SK-N-SH (cell line): ENCODE measurements at regions not wholly inside any gene's neighbourhood (a gene's known extent, or its start where the extent isn't known, plus 50 kb on each side); places are given as distances from the start of the nearest gene placed in this dataset.
A peak's percentile ranks its signal among the peaks of the same experiment; 100 is the strongest.

ENCODE experiments used
- CTCF ChIA-PET: fragments of 300-600, 350-600 bp; formaldehyde crosslinking; extraction: SDS; loops from one replicate; lab custom pipeline; 2021; lab: Yijun Ruan, JAX
- POLR2A ChIA-PET: fragments of 350-600 bp; sonication (Branson Sonifier 250); formaldehyde crosslinking; extraction: SDS; loops from one replicate; lab custom pipeline; 2020; ENCODE audit warnings: antibody characterized with exemption, inconsistent platforms; lab: Yijun Ruan, JAX
- DNase-seq: peaks from one replicate; pipeline ENCODE4 v3.0.0; 2012
- H2AFZ ChIP-seq: fragments of 200-600 bp; sonication (generic); 2 replicates; pipeline ENCODE4 v1.8.1; 2016; ENCODE audit warnings: antibody characterized with exemption, mild to moderate bottlenecking, low read depth
- H3F3A ChIP-seq: fragments of 200-600 bp; sonication (generic); replicated peaks from 2 replicates; pipeline ENCODE3; 2016; ENCODE audit warnings: antibody characterized with exemption, mild to moderate bottlenecking; ENCODE audit not compliant: insufficient read depth
- H3K27ac ChIP-seq, 2 experiments: fragments of 200-500 bp in 1 of 2; fragments of 200-600 bp in 1 of 2; sonication (Bioruptor generic) in 1 of 2; sonication (generic), shearing (Covaris generic) in 1 of 2; 2 replicates each; pipeline versions ENCODE4 v1.5.1 to v1.6.1; 2014 to 2016; ENCODE audit warnings: low read depth in 2 of 2, inconsistent platforms in 1 of 2, low read length in 1 of 2, mild to moderate bottlenecking in 1 of 2, mixed read lengths in 1 of 2
- H3K27me3 ChIP-seq: fragments of 200-600 bp; sonication (generic), shearing (Covaris generic); 2 replicates; pipeline ENCODE4 v1.6.1; 2016; ENCODE audit warnings: mixed run types; ENCODE audit not compliant: insufficient read depth
- H3K36me3 ChIP-seq, 2 experiments: fragments of 200-500 bp in 1 of 2; fragments of 200-600 bp in 1 of 2; sonication (Bioruptor generic) in 1 of 2; sonication (generic) in 1 of 2; replicated peaks in 1 of 2; 2 replicates each; pipeline versions ENCODE3 to v1.5.1; 2014 to 2016; ENCODE audit warnings: low read length in 1 of 2, mild to moderate bottlenecking in 1 of 2; ENCODE audit not compliant: insufficient read depth in 2 of 2, control insufficient read depth in 1 of 2
- H3K4me1 ChIP-seq, 2 experiments: fragments of 200-500 bp in 1 of 2; fragments of 200-600 bp in 1 of 2; sonication (Bioruptor generic) in 1 of 2; sonication (generic), shearing (Covaris generic) in 1 of 2; 2 replicates each; pipeline versions ENCODE4 v1.5.1 to v1.6.1; 2014 to 2016; ENCODE audit warnings: low read depth in 1 of 2, low read length in 1 of 2, mixed run types in 1 of 2; ENCODE audit not compliant: insufficient read depth in 2 of 2, control insufficient read depth in 1 of 2
- H3K4me2 ChIP-seq: fragments of 200-600 bp; sonication (generic), shearing (Covaris generic); 2 replicates; pipeline ENCODE4 v1.6.1; 2017; ENCODE audit warnings: mixed run types
- H3K4me3 ChIP-seq, 2 experiments: fragments of 200-500 bp in 1 of 2; fragments of 200-600 bp in 1 of 2; sonication (Bioruptor generic) in 1 of 2; sonication (generic), shearing (Covaris generic) in 1 of 2; 2 replicates each; pipeline versions ENCODE4 v1.5.1 to v1.8.1; 2014 to 2016; ENCODE audit warnings: low read depth in 2 of 2, inconsistent platforms in 1 of 2, low read length in 1 of 2, mild to moderate bottlenecking in 1 of 2, mixed read lengths in 1 of 2, moderate library complexity in 1 of 2
- H3K79me2 ChIP-seq: fragments of 200-600 bp; sonication (generic); 2 replicates; pipeline ENCODE4 v1.8.1; 2017; ENCODE audit warnings: mild to moderate bottlenecking; ENCODE audit not compliant: insufficient read depth
- H3K9ac ChIP-seq: fragments of 200-600 bp; sonication (generic); 2 replicates; pipeline ENCODE4 v1.6.1; 2017; ENCODE audit warnings: mixed run types
- H3K9me2 ChIP-seq: fragments of 200-600 bp; sonication (generic); 2 replicates; pipeline ENCODE4 v1.6.1; 2017; ENCODE audit warnings: mixed run types
- H3K9me3 ChIP-seq: fragments of 200-600 bp; sonication (generic); 2 replicates; pipeline ENCODE4 v1.6.1; 2017; ENCODE audit warnings: mixed run types, mild to moderate bottlenecking, moderate library complexity
- H4K20me1 ChIP-seq: fragments of 200-600 bp; sonication (generic); 2 replicates; pipeline ENCODE4 v1.6.1; 2017; ENCODE audit warnings: mild to moderate bottlenecking, mixed run types; ENCODE audit not compliant: insufficient read depth
- EP300 ChIP-seq, 2 experiments: IDR thresholded peaks; 2 replicates each; pipeline versions ENCODE4 v1.4.0 to v1.6.1; 2012; ENCODE audit warnings: borderline replicate concordance in 1 of 2, low read depth in 1 of 2, low read length in 1 of 2
- EZH2phosphoT487 ChIP-seq: fragments of 200-600 bp; sonication (generic); IDR thresholded peaks from 2 replicates; pipeline ENCODE4 v1.6.1; 2017; ENCODE audit warnings: low read depth, mixed run types, mild to moderate bottlenecking, antibody characterized with exemption, moderate library complexity, borderline replicate concordance
- FOXM1 ChIP-seq: IDR thresholded peaks from 2 replicates; pipeline ENCODE4 v1.4.0; 2012; ENCODE audit warnings: low read depth, mild to moderate bottlenecking
- GATA2 ChIP-seq: sonication (generic); formaldehyde crosslinking; IDR thresholded peaks from 2 replicates; pipeline ENCODE4 v1.5.0; 2020; ENCODE audit warnings: mild to moderate bottlenecking, missing genetic modification reagents
- JUND ChIP-seq: IDR thresholded peaks from 2 replicates; pipeline ENCODE4 v1.4.0; 2012
- NFIC ChIP-seq: IDR thresholded peaks from 2 replicates; pipeline ENCODE4 v1.4.0; 2012; ENCODE audit warnings: borderline replicate concordance
- RCOR1 ChIP-seq: fragments of 150-350 bp; IDR thresholded peaks from 2 replicates; pipeline ENCODE4 v1.6.1; 2017; ENCODE audit warnings: antibody characterized with exemption, low read length
- RFX5 ChIP-seq: IDR thresholded peaks from 2 replicates; pipeline ENCODE4 v1.6.1; 2012; ENCODE audit warnings: mild to moderate bottlenecking, improper control_type of control experiment, low read length
- SIN3A ChIP-seq: IDR thresholded peaks from 2 replicates; pipeline ENCODE4 v1.6.1; 2012; ENCODE audit warnings: low read depth, mild to moderate bottlenecking, low read length, moderate library complexity, borderline replicate concordance
- TAF1 ChIP-seq: IDR thresholded peaks from 2 replicates; pipeline ENCODE4 v1.6.1; 2012; ENCODE audit warnings: low read depth, mild to moderate bottlenecking, low read length, moderate library complexity, borderline replicate concordance
- TCF12 ChIP-seq: IDR thresholded peaks from 2 replicates; pipeline ENCODE4 v1.4.0; 2012
- USF1 ChIP-seq: IDR thresholded peaks from 2 replicates; pipeline ENCODE4 v1.4.0; 2012; ENCODE audit warnings: low read depth, borderline replicate concordance
- WGBS: methylation state at CpG from one replicate; pipeline ENCODE4 v1.1.6; 2017; ENCODE audit warnings: low lambda C conversion rate; 5-methylcytosine and 5-hydroxymethylcytosine counted together
- TF ChIP-seq, protein P1 (sequence below): fragments of 200-600 bp; sonication (generic); IDR thresholded peaks from 2 replicates; pipeline ENCODE4 v1.6.1; 2017; ENCODE audit warnings: antibody characterized with exemption, mild to moderate bottlenecking, moderate library complexity
- TF ChIP-seq, protein P2 (sequence below): fragments of 150-350 bp; IDR thresholded peaks from 2 replicates; pipeline ENCODE4 v1.6.1; 2017; ENCODE audit warnings: antibody characterized with exemption, low read length, low read depth, borderline replicate concordance

- H3K27ac ChIP-seq, result peak overlapping the region in 1 of 2 experiments; percentile 90; a peak in 2 of 4 replicates
- peak overlapping the region; percentile 64; the same call in 1 of the 2 replicates for H2AFZ ChIP-seq
- no peaks in the 10 kb centered on the region for H3K9me2 ChIP-seq
- ChIA-PET CTCF (interaction anchor here (1.1 to 1.5 kb wide), 2 partner anchors 10 to 31 kb away, joined by 3 read pairs; no protein-coding TSS in a partner anchor), POLR2A (interaction anchor here (0.7 kb wide), 1 partner anchor 16 kb away, joined by 3 read pairs; no protein-coding TSS in a partner anchor)
- H3K4me3 ChIP-seq, result no peak overlapping the region
- DNase-seq, result no peak
- no peaks in the 10 kb centered on the region for H3K27me3 ChIP-seq
- H3K79me2 ChIP-seq, result no peaks in the 10 kb centered on the region
- H3K9ac ChIP-seq, result no peak overlapping the region
- no peaks in the 10 kb centered on the region for H4K20me1 ChIP-seq
- H3F3A ChIP-seq, result no peaks in the 10 kb centered on the region
- no peak overlapping the region for H3K4me2 ChIP-seq
- WGBS, result 65% methylated on average over 2 of the region's 2 CpGs
- TF ChIP-seq TCF12, result no peak
- no peak for TF ChIP-seq EZH2phosphoT487
- TF ChIP-seq FOXM1, result no peak
- no peak for TF ChIP-seq TAF1
- no peak for TF ChIP-seq RCOR1
- TF ChIP-seq RFX5, result no peak
- no peak for TF ChIP-seq JUND
- H3K36me3 ChIP-seq, result no peaks in the 10 kb centered on the region
- H3K9me3 ChIP-seq, result no peaks in the 10 kb centered on the region
- peaks cover 0 to 20% of the 10 kb centered on the region in 2 experiments; a peak in 2 of 4 replicates for H3K4me1 ChIP-seq
These were observed 279.8 kb downstream of the RBM43 start for GRCh38 chr2:150981826-150982225.

DNA sequence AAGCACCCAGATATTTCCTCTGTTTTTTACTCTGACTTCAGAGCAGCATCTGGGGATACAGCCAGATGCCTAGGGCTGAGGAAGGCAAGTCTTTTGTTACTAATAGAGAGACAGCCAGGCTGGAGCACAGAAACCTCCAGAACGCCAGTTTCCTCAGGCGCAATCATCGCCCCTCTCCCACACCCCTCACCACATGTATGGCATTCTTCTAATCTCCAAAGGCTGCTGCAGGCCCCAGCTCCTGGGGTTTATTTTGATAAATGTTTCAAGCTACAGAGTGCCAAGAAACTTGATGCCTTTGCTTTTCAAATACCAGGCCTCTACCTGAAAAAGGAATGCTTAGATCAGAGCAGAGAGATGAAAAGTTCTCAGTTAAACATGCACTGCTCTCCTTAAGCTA, 283.6 kb downstream of the RBM43 start:
- Histone ChIP-seq H3K4me1 (peaks cover 0 to 15% of the 10 kb centered on the region in 2 experiments; a peak in 2 of 4 replicates), H3K4me3 (no peak overlapping the region), H3K9me2 (no peaks in the 10 kb centered on the region), H4K20me1 (no peaks in the 10 kb centered on the region), H2AFZ (no peak overlapping the region), H3K9me3 (no peaks in the 10 kb centered on the region), H3K79me2 (no peaks in the 10 kb centered on the region), H3K36me3 (no peaks in the 10 kb centered on the region)
- POLR2A ChIA-PET, result interaction anchor here (1.0 kb wide), 1 partner anchor 20 kb away, joined by 3 read pairs; no protein-coding TSS in a partner anchor
- TF ChIP-seq, protein P1, sequence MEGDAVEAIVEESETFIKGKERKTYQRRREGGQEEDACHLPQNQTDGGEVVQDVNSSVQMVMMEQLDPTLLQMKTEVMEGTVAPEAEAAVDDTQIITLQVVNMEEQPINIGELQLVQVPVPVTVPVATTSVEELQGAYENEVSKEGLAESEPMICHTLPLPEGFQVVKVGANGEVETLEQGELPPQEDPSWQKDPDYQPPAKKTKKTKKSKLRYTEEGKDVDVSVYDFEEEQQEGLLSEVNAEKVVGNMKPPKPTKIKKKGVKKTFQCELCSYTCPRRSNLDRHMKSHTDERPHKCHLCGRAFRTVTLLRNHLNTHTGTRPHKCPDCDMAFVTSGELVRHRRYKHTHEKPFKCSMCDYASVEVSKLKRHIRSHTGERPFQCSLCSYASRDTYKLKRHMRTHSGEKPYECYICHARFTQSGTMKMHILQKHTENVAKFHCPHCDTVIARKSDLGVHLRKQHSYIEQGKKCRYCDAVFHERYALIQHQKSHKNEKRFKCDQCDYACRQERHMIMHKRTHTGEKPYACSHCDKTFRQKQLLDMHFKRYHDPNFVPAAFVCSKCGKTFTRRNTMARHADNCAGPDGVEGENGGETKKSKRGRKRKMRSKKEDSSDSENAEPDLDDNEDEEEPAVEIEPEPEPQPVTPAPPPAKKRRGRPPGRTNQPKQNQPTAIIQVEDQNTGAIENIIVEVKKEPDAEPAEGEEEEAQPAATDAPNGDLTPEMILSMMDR, result no peak
- TF ChIP-seq EP300 (IDR thresholded peaks at IDR 0.05; ENCODE audit: borderline replicate concordance in 1 of 2, low read depth in 1 of 2, low read length in 1 of 2), result no peak
- TF ChIP-seq, all 33 proteins: peak for 0
- Histone ChIP-seq H3K4me2 (no peak overlapping the region), H3K27me3 (no peaks in the 10 kb centered on the region), H3K9ac (no peak overlapping the region), H3K27ac (peak overlapping the region in 1 of 2 experiments; percentile 82; a peak in 2 of 4 replicates), H3F3A (no peaks in the 10 kb centered on the region)
- no peak for DNase-seq
- 81% methylated on average over 3 of the region's 3 CpGs for WGBS
- CTCF ChIA-PET, result no interaction called here

DNA sequence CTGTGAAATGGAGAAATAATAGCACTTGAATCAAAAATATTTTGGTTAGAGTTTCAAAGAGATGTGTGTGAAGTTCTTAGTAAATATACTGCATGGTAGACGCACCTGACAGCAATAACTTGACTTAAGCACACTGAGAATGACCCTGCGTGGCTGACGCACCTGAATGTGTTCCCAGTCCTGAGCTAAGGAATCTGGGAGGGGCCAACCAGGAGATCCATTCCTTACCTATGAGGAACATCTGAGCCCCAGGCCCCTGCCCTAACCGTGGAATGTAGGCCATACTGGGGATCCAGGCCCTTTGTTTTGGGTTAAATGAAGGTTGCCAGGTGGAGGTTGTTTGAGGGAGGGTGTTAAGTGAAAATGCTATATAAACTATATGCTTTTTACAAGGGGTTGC, 284.4 kb downstream of the RBM43 start:
- no peaks in the 10 kb centered on the region for H3K9me2 ChIP-seq
- TF ChIP-seq TCF12 (no peak), USF1 (no peak), EP300 (IDR thresholded peaks at IDR 0.05; ENCODE audit: borderline replicate concordance in 1 of 2, low read depth in 1 of 2, low read length in 1 of 2) (no peak), NFIC (no peak), SIN3A (no peak), FOXM1 (no peak), GATA2 (no peak)
- TF ChIP-seq, protein P2, sequence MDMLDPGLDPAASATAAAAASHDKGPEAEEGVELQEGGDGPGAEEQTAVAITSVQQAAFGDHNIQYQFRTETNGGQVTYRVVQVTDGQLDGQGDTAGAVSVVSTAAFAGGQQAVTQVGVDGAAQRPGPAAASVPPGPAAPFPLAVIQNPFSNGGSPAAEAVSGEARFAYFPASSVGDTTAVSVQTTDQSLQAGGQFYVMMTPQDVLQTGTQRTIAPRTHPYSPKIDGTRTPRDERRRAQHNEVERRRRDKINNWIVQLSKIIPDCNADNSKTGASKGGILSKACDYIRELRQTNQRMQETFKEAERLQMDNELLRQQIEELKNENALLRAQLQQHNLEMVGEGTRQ, result no peak
- H4K20me1 ChIP-seq, result no peaks in the 10 kb centered on the region
- peak overlapping the region in 1 of 2 experiments; percentile 11; a peak in 1 of 4 replicates for H3K27ac ChIP-seq
- peaks cover 0 to 15% of the 10 kb centered on the region in 2 experiments; a peak in 2 of 4 replicates for H3K4me1 ChIP-seq
- ChIA-PET CTCF (no interaction called here), POLR2A (interaction anchor here (1.0 kb wide), 1 partner anchor 21 kb away, joined by 3 read pairs; no protein-coding TSS in a partner anchor)
- no peak overlapping the region for H3K4me3 ChIP-seq
- WGBS, result 49% methylated on average over 3 of the region's 4 CpGs
- H3K79me2 ChIP-seq, result no peaks in the 10 kb centered on the region
- H2AFZ ChIP-seq, result no peak overlapping the region
- H3K9me3 ChIP-seq, result no peaks in the 10 kb centered on the region
- no peak overlapping the region for H3K4me2 ChIP-seq
- no peak overlapping the region for H3K9ac ChIP-seq
- H3F3A ChIP-seq, result no peaks in the 10 kb centered on the region
- H3K27me3 ChIP-seq, result no peaks in the 10 kb centered on the region
- no peak for DNase-seq
- H3K36me3 ChIP-seq, result no peaks in the 10 kb centered on the region
